ENCODE measurements at regions not wholly inside any gene's neighbourhood (a gene's known extent, or its start where the extent isn't known, plus 50 kb on each side); places are given as distances from the start of the nearest gene placed in this dataset.

DNA sequence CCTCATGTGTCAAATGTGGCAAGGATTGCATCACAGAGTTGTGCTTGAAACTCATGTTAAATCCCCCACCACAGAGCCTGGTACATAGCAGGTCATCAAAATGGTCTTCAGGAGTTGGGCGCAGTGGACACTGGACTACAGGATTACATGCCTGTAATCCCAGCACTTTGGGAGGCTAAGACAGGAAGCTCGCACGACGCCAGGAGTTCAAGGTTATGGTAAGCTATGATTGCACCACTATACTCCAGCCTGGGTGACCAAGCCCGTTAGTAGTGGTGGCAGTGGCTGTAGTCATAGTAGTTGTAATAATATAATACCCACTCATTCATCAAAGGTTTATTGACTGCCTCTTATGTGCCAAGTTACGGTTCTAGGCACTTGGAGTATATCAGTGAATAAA lies 123.4 kb upstream of the IRF2BP2 start:
- TF ChIP-seq, protein P1, sequence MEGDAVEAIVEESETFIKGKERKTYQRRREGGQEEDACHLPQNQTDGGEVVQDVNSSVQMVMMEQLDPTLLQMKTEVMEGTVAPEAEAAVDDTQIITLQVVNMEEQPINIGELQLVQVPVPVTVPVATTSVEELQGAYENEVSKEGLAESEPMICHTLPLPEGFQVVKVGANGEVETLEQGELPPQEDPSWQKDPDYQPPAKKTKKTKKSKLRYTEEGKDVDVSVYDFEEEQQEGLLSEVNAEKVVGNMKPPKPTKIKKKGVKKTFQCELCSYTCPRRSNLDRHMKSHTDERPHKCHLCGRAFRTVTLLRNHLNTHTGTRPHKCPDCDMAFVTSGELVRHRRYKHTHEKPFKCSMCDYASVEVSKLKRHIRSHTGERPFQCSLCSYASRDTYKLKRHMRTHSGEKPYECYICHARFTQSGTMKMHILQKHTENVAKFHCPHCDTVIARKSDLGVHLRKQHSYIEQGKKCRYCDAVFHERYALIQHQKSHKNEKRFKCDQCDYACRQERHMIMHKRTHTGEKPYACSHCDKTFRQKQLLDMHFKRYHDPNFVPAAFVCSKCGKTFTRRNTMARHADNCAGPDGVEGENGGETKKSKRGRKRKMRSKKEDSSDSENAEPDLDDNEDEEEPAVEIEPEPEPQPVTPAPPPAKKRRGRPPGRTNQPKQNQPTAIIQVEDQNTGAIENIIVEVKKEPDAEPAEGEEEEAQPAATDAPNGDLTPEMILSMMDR (IDR thresholded peaks at IDR 0.05; ENCODE audit: insufficient read depth, low read depth, low read length), result no peak
- TF ChIP-seq EZH2 (IDR thresholded peaks at IDR 0.05; ENCODE audit: insufficient read depth, low read length), result no peak

All from astrocyte (in vitro differentiated cells and primary cell).